OCI-LY1 (cell line): ENCODE measurements at regions not wholly inside any gene's neighbourhood (a gene's known extent, or its start where the extent isn't known, plus 50 kb on each side); places are given as distances from the start of the nearest gene placed in this dataset.

Experiments
- CTCF ChIP-seq: fragments of 200-600 bp; sonication (generic), shearing (Covaris generic); IDR thresholded peaks from 2 replicates; pipeline ENCODE4 v1.5.1; 2017; ENCODE audit warnings: mild to moderate bottlenecking, antibody characterized with exemption, low read length, moderate library complexity, mixed read lengths
- EZH2 ChIP-seq: fragments of 200-600 bp; sonication (generic), shearing (Covaris generic); IDR thresholded peaks from 2 replicates; pipeline ENCODE4 v1.8.0; 2017; ENCODE audit warnings: borderline replicate concordance, mixed run types, mild to moderate bottlenecking, antibody characterized with exemption, low read length, moderate library complexity, mixed read lengths

GRCh38 chr20:10735195-10735949, 61.6 kb upstream of the JAG1 start:
- no peak for TF ChIP-seq CTCF
- no peak for TF ChIP-seq EZH2
